Calu3 (cell line): ENCODE measurements at regions not wholly inside any gene's neighbourhood (a gene's known extent, or its start where the extent isn't known, plus 50 kb on each side); places are given as distances from the start of the nearest gene placed in this dataset.

ENCODE experiments used
- BruUV-seq: library from RNA; stranded (reverse); fragments of 400-500 nt; replicated peaks from 2 replicates; lab custom pipeline; 2021; lab: Mats Ljungman, UMichigan
- CTCF ChIA-PET: fragments of 300-600 bp; sonication (Branson Sonifier 250); formaldehyde crosslinking; loops from one replicate; lab custom pipeline; 2022; ENCODE audit warnings: antibody characterized with exemption; lab: Charles Lee
- DNase-seq: peaks from one replicate; pipeline ENCODE4 v3.0.0; 2022
- H3K27ac Mint-ChIP-seq: one replicate; pipeline ENCODE4 v1.8.0; 2022; ENCODE audit warnings: mixed read lengths; ENCODE audit not compliant: unreplicated experiment
- H3K27me3 Mint-ChIP-seq: one replicate; pipeline ENCODE4 v1.8.0; 2022; ENCODE audit warnings: mixed read lengths; ENCODE audit not compliant: unreplicated experiment
- H3K36me3 Mint-ChIP-seq: one replicate; pipeline ENCODE4 v1.8.0; 2022; ENCODE audit warnings: mild to moderate bottlenecking, moderate library complexity, mixed read lengths; ENCODE audit not compliant: insufficient read depth, unreplicated experiment
- H3K4me1 Mint-ChIP-seq: one replicate; pipeline ENCODE4 v1.8.0; 2022; ENCODE audit warnings: mild to moderate bottlenecking, low read depth, mixed read lengths; ENCODE audit not compliant: unreplicated experiment
- H3K4me3 Mint-ChIP-seq: one replicate; pipeline ENCODE4 v1.8.0; 2022; ENCODE audit warnings: mild to moderate bottlenecking, low read depth, moderate library complexity, mixed read lengths; ENCODE audit not compliant: unreplicated experiment
- H3K9me3 Mint-ChIP-seq: one replicate; pipeline ENCODE4 v1.8.0; 2022; ENCODE audit warnings: low read depth, mixed read lengths; ENCODE audit not compliant: unreplicated experiment
- intact Hi-C: fragments of 100-400 bp; cut with micrococcal nuclease; formaldehyde crosslinking; loops from one replicate; pipeline ENCODE4 v1.10.0; 2022; ENCODE audit not compliant: unreplicated experiment
- TF ChIP-seq, protein P1 (sequence below): fragments of 200-600 bp; IDR thresholded peaks from one replicate; pipeline ENCODE4 v1.8.0; 2022; ENCODE audit warnings: antibody characterized with exemption; ENCODE audit not compliant: unreplicated experiment

DNA sequence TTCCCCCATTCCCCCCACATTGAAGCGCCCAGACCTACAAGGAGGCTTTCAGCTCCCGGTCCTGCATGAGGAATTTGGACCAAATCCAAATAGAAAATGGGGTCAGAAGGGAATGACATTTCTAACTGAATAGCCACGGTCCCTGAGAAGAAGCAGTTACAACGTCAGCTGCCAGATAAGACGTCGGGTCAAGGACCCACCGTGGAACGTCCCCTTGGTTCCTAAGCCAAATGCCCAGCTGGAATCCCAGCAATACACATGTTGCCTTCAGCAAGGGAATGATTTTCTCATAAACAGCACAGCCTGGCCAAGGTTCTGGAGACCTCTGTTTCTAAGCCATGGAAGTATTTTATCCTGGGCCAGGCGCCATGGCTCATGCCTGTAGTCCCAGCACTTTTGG lies 109.1 kb upstream of the PEG3 start:
- Mint-ChIP-seq H3K36me3 (no peaks in the 10 kb centered on the region), H3K9me3 (peaks cover 17% of the 10 kb centered on the region), H3K4me1 (no peaks in the 10 kb centered on the region), H3K27me3 (no peaks in the 10 kb centered on the region), H3K27ac (no peak overlapping the region), H3K4me3 (no peak overlapping the region)
- intact Hi-C loops, result no loop called here
- no peak for DNase-seq
- CTCF ChIA-PET, result no interaction called here
- TF ChIP-seq, protein P1, sequence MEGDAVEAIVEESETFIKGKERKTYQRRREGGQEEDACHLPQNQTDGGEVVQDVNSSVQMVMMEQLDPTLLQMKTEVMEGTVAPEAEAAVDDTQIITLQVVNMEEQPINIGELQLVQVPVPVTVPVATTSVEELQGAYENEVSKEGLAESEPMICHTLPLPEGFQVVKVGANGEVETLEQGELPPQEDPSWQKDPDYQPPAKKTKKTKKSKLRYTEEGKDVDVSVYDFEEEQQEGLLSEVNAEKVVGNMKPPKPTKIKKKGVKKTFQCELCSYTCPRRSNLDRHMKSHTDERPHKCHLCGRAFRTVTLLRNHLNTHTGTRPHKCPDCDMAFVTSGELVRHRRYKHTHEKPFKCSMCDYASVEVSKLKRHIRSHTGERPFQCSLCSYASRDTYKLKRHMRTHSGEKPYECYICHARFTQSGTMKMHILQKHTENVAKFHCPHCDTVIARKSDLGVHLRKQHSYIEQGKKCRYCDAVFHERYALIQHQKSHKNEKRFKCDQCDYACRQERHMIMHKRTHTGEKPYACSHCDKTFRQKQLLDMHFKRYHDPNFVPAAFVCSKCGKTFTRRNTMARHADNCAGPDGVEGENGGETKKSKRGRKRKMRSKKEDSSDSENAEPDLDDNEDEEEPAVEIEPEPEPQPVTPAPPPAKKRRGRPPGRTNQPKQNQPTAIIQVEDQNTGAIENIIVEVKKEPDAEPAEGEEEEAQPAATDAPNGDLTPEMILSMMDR, result no peak
- BruUV-seq, result no TSS peak

DNA sequence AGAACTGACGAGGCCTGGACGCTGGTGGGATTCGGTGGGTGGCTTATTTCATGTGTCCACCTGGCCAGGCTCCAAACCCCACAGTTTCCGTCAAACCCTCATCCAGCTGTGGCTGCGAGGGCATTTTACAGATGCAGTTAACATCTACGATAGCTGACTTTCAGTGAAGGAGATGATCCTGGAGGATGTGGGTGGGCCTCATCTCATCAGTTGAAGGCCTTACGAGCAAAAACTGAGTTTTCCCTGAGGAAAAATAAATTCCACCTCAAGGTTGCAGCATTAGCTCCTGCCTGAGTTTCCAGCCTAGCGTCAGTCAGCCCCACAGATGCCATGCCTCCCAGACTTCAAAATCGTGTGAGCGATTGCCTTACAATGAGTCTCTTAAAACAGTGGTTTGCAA lies 111.1 kb upstream of the PEG3 start:
- intact Hi-C loops, result no loop called here
- Mint-ChIP-seq H3K4me1 (no peaks in the 10 kb centered on the region), H3K27ac (no peak overlapping the region), H3K27me3 (no peaks in the 10 kb centered on the region), H3K9me3 (peaks cover 16% of the 10 kb centered on the region), H3K36me3 (no peaks in the 10 kb centered on the region), H3K4me3 (no peak overlapping the region)
- CTCF ChIA-PET, result no interaction called here
- BruUV-seq, result no TSS peak
- no peak for DNase-seq
- TF ChIP-seq, protein P1, result no peak

DNA sequence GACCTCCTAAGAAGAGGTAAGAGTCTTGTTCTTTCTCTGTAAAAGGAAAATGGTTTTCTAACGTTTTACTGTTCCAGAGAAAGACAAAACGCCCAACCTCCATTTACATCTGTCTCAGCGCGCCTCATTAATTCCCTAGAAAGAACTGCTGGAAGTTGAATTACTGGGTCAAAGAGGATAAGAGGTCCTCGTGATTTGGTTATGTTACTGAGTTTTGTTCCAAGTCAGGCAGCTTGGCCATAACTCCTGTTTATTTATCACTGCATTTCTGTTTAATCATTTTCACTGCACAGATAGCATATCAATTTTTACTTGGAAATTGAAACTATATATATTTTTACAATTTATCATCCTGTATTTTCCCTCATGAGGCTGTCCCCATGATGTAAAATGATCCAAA lies 112.9 kb upstream of the PEG3 start:
- CTCF ChIA-PET, result no interaction called here
- no peaks in the 10 kb centered on the region for H3K36me3 Mint-ChIP-seq
- H3K9me3 Mint-ChIP-seq, result peaks cover 21% of the 10 kb centered on the region
- TF ChIP-seq, protein P1, result no peak
- no peaks in the 10 kb centered on the region for H3K4me1 Mint-ChIP-seq
- no peak overlapping the region for H3K4me3 Mint-ChIP-seq
- intact Hi-C loops, result no loop called here
- no peak overlapping the region for H3K27ac Mint-ChIP-seq
- no TSS peak for BruUV-seq
- no peak for DNase-seq
- H3K27me3 Mint-ChIP-seq, result no peaks in the 10 kb centered on the region

DNA sequence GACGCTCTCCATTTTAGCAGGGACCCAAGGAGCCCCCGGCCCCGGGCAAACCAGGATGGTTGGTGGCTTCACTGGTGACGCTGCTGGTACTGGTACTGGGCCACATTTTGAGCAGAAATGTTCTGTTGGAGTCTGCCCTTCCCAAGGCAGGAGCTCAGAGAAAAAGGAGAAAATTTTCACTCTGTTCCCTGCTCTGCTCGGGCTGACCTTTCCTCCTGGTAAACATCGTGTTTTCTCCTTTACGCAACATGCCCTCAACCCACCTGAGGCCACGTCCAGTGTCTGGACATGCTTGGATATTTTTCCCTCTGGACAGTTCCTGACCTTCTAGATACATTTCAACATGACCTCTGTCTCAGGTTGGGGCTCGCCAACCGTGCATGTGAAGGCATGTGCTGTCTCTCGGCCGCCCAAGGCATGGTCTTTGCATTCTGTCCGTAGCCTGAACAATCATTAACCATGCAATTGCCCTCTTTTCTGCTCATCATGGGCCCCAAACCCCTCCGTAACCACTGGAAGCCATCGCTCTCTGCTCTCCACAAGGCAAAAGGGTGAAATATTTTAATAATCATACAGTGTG lies 115.2 kb upstream of the PEG3 start:
- no TSS peak for BruUV-seq
- peaks cover 26% of the 10 kb centered on the region for H3K9me3 Mint-ChIP-seq

More for the DNA sequence above, 115.2 kb upstream of the PEG3 start:
- DNase-seq, result no peak
- intact Hi-C loops, result no loop called here
- Mint-ChIP-seq H3K4me1 (no peaks in the 10 kb centered on the region), H3K36me3 (no peaks in the 10 kb centered on the region), H3K27me3 (no peaks in the 10 kb centered on the region), H3K27ac (no peak overlapping the region), H3K4me3 (no peak overlapping the region)
- CTCF ChIA-PET, result no interaction called here
- TF ChIP-seq, protein P1, result no peak
